Trophoblast cell (in vitro differentiated cells and primary cell): ENCODE measurements at regions not wholly inside any gene's neighbourhood (a gene's known extent, or its start where the extent isn't known, plus 50 kb on each side); places are given as distances from the start of the nearest gene placed in this dataset.

Experiments used
- DNase-seq, 2 donors: peaks; one replicate each; pipeline ENCODE4 v3.0.0-alpha.2; 2016
- H2AFZ ChIP-seq: 2 replicates; pipeline ENCODE4 v1.6.1; 2013; ENCODE audit warnings: low read length, moderate library complexity, mild to moderate bottlenecking; ENCODE audit not compliant: insufficient read depth, poor library complexity
- H2AK5ac ChIP-seq: 2 replicates; pipeline ENCODE4 v1.6.1; 2013; ENCODE audit warnings: mild to moderate bottlenecking, low read length
- H2BK120ac ChIP-seq: 2 replicates; pipeline ENCODE4 v1.6.1; 2013; ENCODE audit warnings: low read length, mild to moderate bottlenecking, moderate library complexity; ENCODE audit not compliant: insufficient read depth, poor library complexity
- H2BK12ac ChIP-seq: 2 replicates; pipeline ENCODE4 v1.6.1; 2013; ENCODE audit warnings: mild to moderate bottlenecking, low read length, moderate library complexity
- H2BK5ac ChIP-seq: 2 replicates; pipeline ENCODE4 v1.6.1; 2013; ENCODE audit warnings: low read length, low read depth, moderate library complexity, mild to moderate bottlenecking; ENCODE audit not compliant: poor library complexity
- H3K14ac ChIP-seq: 2 replicates; pipeline ENCODE4 v1.6.1; 2013; ENCODE audit warnings: mild to moderate bottlenecking, low read length
- H3K18ac ChIP-seq: 2 replicates; pipeline ENCODE4 v1.6.1; 2013; ENCODE audit warnings: mild to moderate bottlenecking, low read length
- H3K23ac ChIP-seq: 2 replicates; pipeline ENCODE4 v1.6.1; 2013; ENCODE audit warnings: low read length
- H3K27ac ChIP-seq: 2 replicates; pipeline ENCODE4 v1.5.1; 2013; ENCODE audit warnings: low read depth, mild to moderate bottlenecking, inconsistent platforms, low read length, moderate library complexity
- H3K27me3 ChIP-seq: 2 replicates; pipeline ENCODE4 v1.6.1; 2013; ENCODE audit warnings: inconsistent platforms, mild to moderate bottlenecking, low read length, moderate library complexity; ENCODE audit not compliant: insufficient read depth
- H3K36me3 ChIP-seq, 2 experiments: 1 replicate in 1 of 2; 2 replicates in 1 of 2; pipeline ENCODE4 v1.6.1; 2013; ENCODE audit warnings: low read length in 2 of 2, mild to moderate bottlenecking in 2 of 2, moderate library complexity in 1 of 2; ENCODE audit not compliant: insufficient read depth in 2 of 2, control insufficient read depth in 1 of 2
- H3K4ac ChIP-seq: 2 replicates; pipeline ENCODE4 v1.6.1; 2013; ENCODE audit warnings: low read depth, mild to moderate bottlenecking, low read length, moderate library complexity
- H3K4me1 ChIP-seq, 2 experiments: 1 replicate in 1 of 2; 2 replicates in 1 of 2; pipeline ENCODE4 v1.6.1; 2013; ENCODE audit warnings: low read length in 2 of 2, mild to moderate bottlenecking in 2 of 2, moderate library complexity in 1 of 2; ENCODE audit not compliant: insufficient read depth in 2 of 2, control insufficient read depth in 1 of 2
- H3K4me2 ChIP-seq: 2 replicates; pipeline ENCODE4 v1.6.1; 2013; ENCODE audit warnings: inconsistent platforms, mild to moderate bottlenecking, low read length, moderate library complexity
- H3K4me3 ChIP-seq: 2 replicates; pipeline ENCODE4 v1.5.1; 2013; ENCODE audit warnings: mild to moderate bottlenecking, low read depth, low read length, inconsistent platforms
- H3K79me1 ChIP-seq: one replicate; pipeline ENCODE4 v1.6.1; 2013; ENCODE audit warnings: low read length
- H3K79me2 ChIP-seq: 2 replicates; pipeline ENCODE4 v1.6.1; 2013; ENCODE audit warnings: low read length, mild to moderate bottlenecking; ENCODE audit not compliant: control insufficient read depth, insufficient read depth, poor library complexity
- H3K9ac ChIP-seq: 2 replicates; pipeline ENCODE4 v1.6.1; 2013; ENCODE audit warnings: mild to moderate bottlenecking, low read length
- H3K9me3 ChIP-seq: 2 replicates; pipeline ENCODE4 v1.6.1; 2013; ENCODE audit warnings: low read depth, mild to moderate bottlenecking, control low read depth, inconsistent platforms, low read length; ENCODE audit not compliant: insufficient read depth
- H4K12ac ChIP-seq: 2 replicates; pipeline ENCODE4 v1.6.1; 2013; ENCODE audit warnings: low read depth, mild to moderate bottlenecking, low read length, moderate library complexity
- H4K8ac ChIP-seq: 2 replicates; pipeline ENCODE4 v1.6.1; 2013; ENCODE audit warnings: low read depth, mild to moderate bottlenecking, low read length, moderate library complexity
- H4K91ac ChIP-seq: one replicate; pipeline ENCODE4 v1.6.1; 2013; ENCODE audit warnings: low read depth, mild to moderate bottlenecking, low read length, moderate library complexity
- WGBS: extraction: QIAGEN DNeasy Blood & Tissue Kit; methylation state at CpG from one replicate; pipeline ENCODE4 v1.1.7; 2013; ENCODE audit warnings: missing lambda C conversion rate; ENCODE audit not compliant: insufficient read length, insufficient coverage; ENCODE audit errors: extremely low coverage; 5-methylcytosine and 5-hydroxymethylcytosine counted together

DNA sequence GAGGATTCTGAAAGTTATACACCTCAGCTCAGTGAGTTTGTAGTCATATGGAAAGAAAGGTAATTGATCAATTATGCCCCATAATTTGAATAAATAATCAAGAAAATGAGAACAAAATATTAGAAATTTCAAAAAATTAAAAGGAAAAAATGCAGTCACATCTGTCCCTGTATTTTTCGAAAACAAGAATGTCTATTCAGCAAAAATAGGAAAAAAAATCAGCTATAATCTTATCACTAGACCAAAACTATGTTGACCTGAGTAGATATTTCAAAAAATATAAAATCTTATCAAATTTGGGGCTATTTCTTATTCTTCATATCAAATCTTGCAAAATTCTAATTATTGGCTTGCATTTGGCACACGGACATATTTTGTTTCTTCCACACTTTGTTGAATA is 501.2 kb upstream of the CNTN3 start:
- Histone ChIP-seq H3K4me1 (no peaks in the 10 kb centered on the region), H2BK120ac (no peak overlapping the region), H3K9ac (no peak overlapping the region), H3K4me3 (no peak overlapping the region), H4K91ac (no peak overlapping the region), H3K36me3 (no peaks in the 10 kb centered on the region), H3K27ac (no peak overlapping the region), H3K79me2 (no peaks in the 10 kb centered on the region), H3K14ac (no peak overlapping the region), H2BK5ac (no peak overlapping the region), H2AK5ac (no peak overlapping the region), H3K4me2 (no peak overlapping the region), H3K23ac (no peak overlapping the region), H3K9me3 (no peaks in the 10 kb centered on the region), H2BK12ac (no peak overlapping the region), H4K12ac (no peak overlapping the region), H3K18ac (no peak overlapping the region), H3K79me1 (no peaks in the 10 kb centered on the region), H3K27me3 (no peaks in the 10 kb centered on the region), H3K4ac (no peak overlapping the region), H2AFZ (no peak overlapping the region), H4K8ac (no peak overlapping the region)
- no peak for DNase-seq
- no CpG with 5 or more reads among the region's 2 CpGs for WGBS

DNA sequence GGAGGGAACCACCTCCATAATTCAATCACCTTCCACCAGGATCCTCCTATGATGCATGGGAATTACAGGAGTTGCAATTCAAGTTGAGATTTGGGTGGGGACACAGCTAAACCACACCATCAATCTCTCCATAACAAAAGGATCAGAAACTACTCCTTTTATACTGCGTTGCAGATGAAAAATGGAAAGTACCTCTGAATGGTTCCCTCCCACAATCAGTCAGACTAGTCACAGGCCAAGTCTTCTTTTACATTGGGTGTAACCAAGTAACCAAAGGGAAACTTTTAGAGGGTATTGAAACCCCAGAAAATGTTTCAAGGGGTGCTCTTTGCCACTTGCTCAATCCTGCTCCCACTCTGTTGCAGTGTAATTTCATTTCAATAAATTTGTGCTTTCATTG is 504.3 kb upstream of the CNTN3 start:
- H3K27ac ChIP-seq = no peak overlapping the region

DNA sequence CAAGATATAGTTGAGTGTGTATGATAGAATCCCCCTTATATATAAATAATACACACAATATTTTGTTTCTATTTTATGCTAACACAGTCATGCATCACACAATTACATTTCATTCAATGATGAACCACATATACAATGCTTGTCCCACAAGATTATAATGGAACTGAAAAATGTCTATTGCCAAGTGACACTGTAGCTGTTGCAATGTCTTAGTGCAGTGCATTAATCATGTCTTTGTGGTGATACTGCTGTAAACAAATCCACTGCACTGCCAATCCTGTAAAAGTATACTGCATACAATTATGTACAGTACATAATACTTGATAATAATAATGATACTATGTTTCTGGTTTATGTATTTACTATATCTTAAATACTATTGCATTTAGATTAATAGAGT is 512.1 kb upstream of the CNTN3 start:
- DNase-seq = no peak
- no peak overlapping the region for H3K4ac ChIP-seq

More for the DNA sequence above, 504.3 kb upstream of the CNTN3 start:
- Histone ChIP-seq H3K9ac (no peak overlapping the region), H4K91ac (no peak overlapping the region), H3K14ac (no peak overlapping the region), H3K79me2 (no peaks in the 10 kb centered on the region), H3K4me1 (no peaks in the 10 kb centered on the region), H3K79me1 (no peaks in the 10 kb centered on the region), H3K4ac (no peak overlapping the region), H2AFZ (no peak overlapping the region), H2AK5ac (no peak overlapping the region), H3K18ac (no peak overlapping the region), H2BK12ac (no peak overlapping the region), H3K4me3 (no peak overlapping the region), H3K23ac (no peak overlapping the region), H2BK5ac (no peak overlapping the region), H3K36me3 (no peaks in the 10 kb centered on the region), H3K4me2 (no peak overlapping the region), H3K27me3 (no peaks in the 10 kb centered on the region), H3K9me3 (no peaks in the 10 kb centered on the region), H4K12ac (no peak overlapping the region), H4K8ac (no peak overlapping the region), H2BK120ac (no peak overlapping the region)
- DNase-seq = no peak
- no CpG with 5 or more reads among the region's 1 CpG for whole genome bisulfite sequencing

DNA sequence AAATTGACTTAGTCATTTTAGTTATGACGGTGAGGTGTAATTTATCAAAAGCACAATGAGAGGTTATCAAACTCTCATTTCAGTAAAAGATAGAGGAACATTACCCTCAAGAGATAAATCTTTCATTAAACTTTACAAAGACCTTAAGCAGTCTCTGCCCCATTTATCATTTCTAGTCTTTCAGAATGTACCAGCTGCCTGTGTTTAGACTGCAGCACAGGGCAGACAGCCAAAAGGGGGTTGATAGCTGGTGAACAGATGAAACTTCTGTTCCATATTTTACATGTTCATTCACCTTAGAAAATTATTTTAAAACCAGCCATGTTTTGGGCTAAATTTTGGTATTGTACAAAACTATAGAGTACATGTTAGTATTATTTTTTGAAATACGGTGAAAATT is 514.6 kb upstream of the CNTN3 start:
- no peak overlapping the region for H2BK5ac ChIP-seq
- no peak overlapping the region for H3K9ac ChIP-seq
- H3K4me1 ChIP-seq = no peaks in the 10 kb centered on the region
- H3K4me2 ChIP-seq = no peak overlapping the region
- no peak overlapping the region for H3K14ac ChIP-seq
- no peak overlapping the region for H3K18ac ChIP-seq
- DNase-seq = no peak
- no peaks in the 10 kb centered on the region for H3K79me1 ChIP-seq
- no peak overlapping the region for H4K8ac ChIP-seq
- H2BK12ac ChIP-seq = no peak overlapping the region
- no peak overlapping the region for H2AK5ac ChIP-seq
- H3K79me2 ChIP-seq = no peaks in the 10 kb centered on the region
- H3K27me3 ChIP-seq = no peaks in the 10 kb centered on the region
- no peak overlapping the region for H3K27ac ChIP-seq
- no peaks in the 10 kb centered on the region for H3K9me3 ChIP-seq
- H3K4ac ChIP-seq = no peak overlapping the region
- no peak overlapping the region for H3K4me3 ChIP-seq
- H4K12ac ChIP-seq = no peak overlapping the region
- H2AFZ ChIP-seq = no peak overlapping the region
- no peak overlapping the region for H2BK120ac ChIP-seq
- no peak overlapping the region for H4K91ac ChIP-seq
- WGBS = no CpG with 5 or more reads among the region's 2 CpGs
- no peaks in the 10 kb centered on the region for H3K36me3 ChIP-seq
- H3K23ac ChIP-seq = no peak overlapping the region

More for the DNA sequence above, 512.1 kb upstream of the CNTN3 start:
- Histone ChIP-seq H3K79me1 (no peaks in the 10 kb centered on the region), H3K4me1 (no peaks in the 10 kb centered on the region), H2BK5ac (no peak overlapping the region), H3K14ac (no peak overlapping the region), H2AFZ (no peak overlapping the region), H3K27ac (no peak overlapping the region), H3K18ac (no peak overlapping the region), H2AK5ac (no peak overlapping the region), H2BK120ac (no peak overlapping the region), H3K27me3 (no peaks in the 10 kb centered on the region), H3K4me3 (no peak overlapping the region), H3K9ac (no peak overlapping the region), H2BK12ac (no peak overlapping the region), H3K36me3 (no peaks in the 10 kb centered on the region), H4K8ac (no peak overlapping the region), H3K23ac (no peak overlapping the region), H4K91ac (no peak overlapping the region), H3K79me2 (no peaks in the 10 kb centered on the region), H4K12ac (no peak overlapping the region), H3K4me2 (no peak overlapping the region), H3K9me3 (no peaks in the 10 kb centered on the region)
